ENCODE measurements at regions not wholly inside any gene's neighbourhood (a gene's known extent, or its start where the extent isn't known, plus 50 kb on each side); places are given as distances from the start of the nearest gene placed in this dataset.

DNA sequence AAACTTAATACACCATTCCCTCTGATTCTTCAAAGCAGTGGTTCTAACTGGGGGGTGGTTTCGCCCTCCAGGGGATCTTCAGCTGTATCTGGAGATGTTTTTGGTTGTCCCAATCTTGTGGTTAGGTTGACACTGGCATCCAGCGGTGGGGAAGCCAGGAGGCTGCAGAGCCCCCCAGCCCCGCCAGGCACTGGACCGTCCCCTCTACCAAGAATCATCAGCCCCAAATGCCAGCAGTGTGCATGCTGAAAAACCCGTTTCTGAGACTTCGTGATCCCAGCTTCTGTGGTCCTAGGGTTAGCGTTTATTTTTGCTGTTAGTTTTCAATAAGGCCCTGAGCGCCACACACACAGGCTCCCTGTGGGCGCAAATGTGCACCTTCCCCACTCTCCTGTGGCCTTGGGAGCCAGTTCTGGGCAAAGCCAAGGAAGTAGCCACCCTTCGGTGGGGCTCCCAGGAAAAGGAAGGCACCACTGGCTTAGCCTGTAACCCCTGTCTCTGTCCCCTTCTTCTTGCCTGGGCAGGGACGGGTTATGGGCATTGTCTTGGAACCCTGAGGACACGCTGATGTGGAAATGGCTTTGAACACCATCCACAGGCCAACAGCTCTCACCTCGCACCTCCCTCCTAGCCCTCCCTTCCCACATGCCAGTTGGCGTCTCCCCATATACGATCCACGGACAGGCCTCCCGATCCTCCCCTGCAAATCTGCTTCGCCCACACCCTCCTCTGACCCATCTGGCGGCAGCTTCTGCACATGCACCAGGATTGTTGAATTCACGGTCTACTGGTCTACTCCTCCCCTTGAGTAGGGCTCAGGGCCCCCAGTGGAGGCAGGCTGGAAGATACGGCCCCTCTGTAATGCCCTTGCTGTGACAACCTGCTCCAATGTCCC lies 71.4 kb upstream of the CCND1 start:
- in situ Hi-C loops (cut with MboI; ENCODE audit: low sequenced_read_pairs, unreplicated experiment), result no loop called here
- TF ChIP-seq, protein P1, sequence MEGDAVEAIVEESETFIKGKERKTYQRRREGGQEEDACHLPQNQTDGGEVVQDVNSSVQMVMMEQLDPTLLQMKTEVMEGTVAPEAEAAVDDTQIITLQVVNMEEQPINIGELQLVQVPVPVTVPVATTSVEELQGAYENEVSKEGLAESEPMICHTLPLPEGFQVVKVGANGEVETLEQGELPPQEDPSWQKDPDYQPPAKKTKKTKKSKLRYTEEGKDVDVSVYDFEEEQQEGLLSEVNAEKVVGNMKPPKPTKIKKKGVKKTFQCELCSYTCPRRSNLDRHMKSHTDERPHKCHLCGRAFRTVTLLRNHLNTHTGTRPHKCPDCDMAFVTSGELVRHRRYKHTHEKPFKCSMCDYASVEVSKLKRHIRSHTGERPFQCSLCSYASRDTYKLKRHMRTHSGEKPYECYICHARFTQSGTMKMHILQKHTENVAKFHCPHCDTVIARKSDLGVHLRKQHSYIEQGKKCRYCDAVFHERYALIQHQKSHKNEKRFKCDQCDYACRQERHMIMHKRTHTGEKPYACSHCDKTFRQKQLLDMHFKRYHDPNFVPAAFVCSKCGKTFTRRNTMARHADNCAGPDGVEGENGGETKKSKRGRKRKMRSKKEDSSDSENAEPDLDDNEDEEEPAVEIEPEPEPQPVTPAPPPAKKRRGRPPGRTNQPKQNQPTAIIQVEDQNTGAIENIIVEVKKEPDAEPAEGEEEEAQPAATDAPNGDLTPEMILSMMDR (IDR thresholded peaks at IDR 0.05; ENCODE audit: borderline replicate concordance, control extremely low read depth, extremely low read depth, insufficient read depth, missing control alignments), result no peak
- DNase-seq (ENCODE audit: low spot score), result no peak

DNA sequence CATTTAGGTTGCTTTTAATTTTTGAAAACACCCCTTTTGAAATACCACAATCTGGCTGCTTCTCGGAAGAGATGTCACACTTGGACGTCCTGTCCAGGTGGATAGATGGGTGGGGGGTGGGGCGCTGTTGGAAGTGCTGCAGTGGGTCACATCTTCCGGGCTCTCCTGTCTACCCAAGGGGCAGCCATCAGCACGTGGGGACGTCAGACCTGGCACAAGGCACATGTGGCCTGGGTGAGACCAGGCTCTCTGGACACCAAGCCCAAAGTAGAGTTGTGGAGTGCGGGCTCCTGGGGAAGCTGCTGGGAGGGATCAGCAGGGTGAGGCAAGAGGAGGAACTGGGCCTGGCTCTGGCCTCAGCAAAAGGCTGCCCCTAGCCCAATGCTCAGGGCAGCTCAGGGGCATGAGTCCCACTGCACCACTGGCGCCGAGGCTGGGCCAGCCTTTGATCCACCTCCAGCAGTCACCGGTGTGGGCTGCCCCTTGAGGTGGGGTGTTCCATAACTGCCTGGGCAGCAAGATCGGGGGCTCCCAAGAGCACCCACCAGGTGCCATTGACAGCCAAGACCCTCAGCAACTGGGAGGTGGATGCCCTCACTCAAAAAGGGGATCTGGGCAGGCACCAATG lies 68.6 kb upstream of the CCND1 start:
- TF ChIP-seq, protein P1 (IDR thresholded peaks at IDR 0.05; ENCODE audit: borderline replicate concordance, control extremely low read depth, extremely low read depth, insufficient read depth, missing control alignments), result no peak
- no peak for DNase-seq (ENCODE audit: low spot score)
- in situ Hi-C loops (cut with MboI; ENCODE audit: low sequenced_read_pairs, unreplicated experiment), result no loop called here

DNA sequence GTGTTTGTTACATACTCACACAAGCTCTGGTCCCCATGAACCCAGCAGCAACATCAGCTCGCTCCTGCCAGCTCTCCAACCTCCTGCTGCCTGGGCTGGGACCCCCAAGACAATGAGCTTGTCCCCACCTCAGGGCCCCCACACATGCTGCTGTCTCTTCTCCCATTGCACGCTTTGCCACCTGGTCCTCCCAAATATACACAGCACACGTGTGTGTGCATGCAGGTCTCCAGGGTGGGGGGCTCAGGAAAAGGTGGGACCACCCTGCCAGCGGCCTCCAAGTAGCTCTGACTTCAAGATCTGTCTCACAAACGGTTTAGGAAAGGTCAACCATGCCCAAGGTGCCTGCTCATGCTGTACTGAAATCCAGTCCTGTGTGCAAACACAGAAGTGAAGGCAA lies 68.1 kb upstream of the CCND1 start:
- in situ Hi-C loops (cut with MboI; ENCODE audit: low sequenced_read_pairs, unreplicated experiment), result no loop called here
- DNase-seq (ENCODE audit: low spot score), result no peak
- TF ChIP-seq, protein P1 (IDR thresholded peaks at IDR 0.05; ENCODE audit: borderline replicate concordance, control extremely low read depth, extremely low read depth, insufficient read depth, missing control alignments), result no peak

DNA sequence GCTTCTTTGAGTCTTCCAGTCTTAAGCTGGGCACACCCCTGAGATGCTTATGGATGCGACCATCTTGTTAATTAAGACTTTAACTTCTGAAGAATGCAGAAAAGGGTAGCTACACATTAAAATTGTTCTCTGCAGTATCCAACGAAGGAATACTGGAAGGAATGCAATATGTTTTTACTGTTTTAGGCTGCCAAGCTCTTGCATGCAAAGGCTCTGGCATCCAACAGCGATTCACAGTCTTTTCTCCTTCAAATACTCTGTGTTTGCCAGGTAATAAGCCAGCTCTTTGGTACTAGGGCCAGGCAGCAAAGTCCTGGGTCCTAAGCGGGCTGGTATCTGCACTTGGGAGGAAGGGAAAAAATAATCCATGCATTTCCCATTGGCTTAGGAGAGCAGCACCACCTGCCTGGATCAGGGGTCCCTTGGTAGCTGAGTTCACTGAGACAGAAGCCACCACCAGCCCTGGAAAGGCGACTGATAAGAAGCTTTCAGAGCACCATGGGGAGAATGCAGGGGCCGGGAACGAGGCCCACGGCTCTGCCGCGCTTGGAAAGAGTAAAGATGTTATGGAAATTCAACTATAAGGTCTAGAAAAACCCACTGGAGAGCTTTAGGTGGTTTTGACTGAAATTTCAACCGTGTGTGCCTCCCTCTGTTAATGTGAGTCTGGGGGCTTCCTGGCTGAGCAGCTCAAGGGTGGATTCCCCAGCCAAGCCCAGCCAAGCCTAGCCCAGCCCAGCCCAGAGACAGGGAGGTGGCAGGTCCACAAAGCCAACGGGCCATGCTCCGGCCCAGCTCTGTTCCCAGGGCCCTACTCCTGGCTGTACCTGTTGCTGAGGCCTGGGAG lies 67.0 kb upstream of the CCND1 start:
- in situ Hi-C loops (cut with MboI; ENCODE audit: low sequenced_read_pairs, unreplicated experiment), result no loop called here
- TF ChIP-seq, protein P1 (IDR thresholded peaks at IDR 0.05; ENCODE audit: borderline replicate concordance, control extremely low read depth, extremely low read depth, insufficient read depth, missing control alignments), result no peak
- no peak for DNase-seq (ENCODE audit: low spot score)

DNA sequence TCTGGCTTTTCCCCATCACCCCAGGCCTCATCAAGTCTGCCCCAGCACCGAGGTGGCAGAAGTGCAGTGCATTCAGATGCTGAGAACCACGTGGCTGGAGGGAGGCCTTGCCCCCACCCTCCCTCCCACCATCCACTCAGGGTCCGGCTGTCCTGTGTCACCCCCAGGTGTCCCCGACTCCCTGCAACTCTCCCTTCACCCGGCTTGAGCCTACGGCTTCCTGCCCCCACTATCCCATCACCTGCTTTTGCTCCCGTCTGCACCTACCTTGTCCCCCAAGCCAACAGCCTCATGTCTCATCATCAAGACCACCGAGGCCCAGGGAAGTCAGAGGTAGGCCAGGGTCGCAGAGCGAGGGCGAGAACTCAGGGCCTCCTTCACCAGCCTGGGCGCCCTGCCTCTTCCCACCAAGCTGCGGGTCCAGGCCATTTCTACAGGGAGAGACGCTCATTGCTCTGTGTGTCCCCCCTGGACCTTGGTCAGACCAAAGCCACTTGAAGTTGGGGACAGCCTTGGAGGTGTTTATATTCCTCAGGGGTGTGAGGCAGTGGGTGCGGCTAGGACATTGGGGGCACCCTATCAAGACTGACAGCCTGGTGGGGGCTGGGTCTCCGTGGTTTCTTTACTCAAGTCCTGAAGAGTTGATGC lies 66.2 kb upstream of the CCND1 start:
- no peak for DNase-seq (ENCODE audit: low spot score)
- TF ChIP-seq, protein P1 (IDR thresholded peaks at IDR 0.05; ENCODE audit: borderline replicate concordance, control extremely low read depth, extremely low read depth, insufficient read depth, missing control alignments), result no peak
- in situ Hi-C loops (cut with MboI; ENCODE audit: low sequenced_read_pairs, unreplicated experiment), result no loop called here

All from GM13976 (cell line).